ENCODE measurements at regions not wholly inside any gene's neighbourhood (a gene's known extent, or its start where the extent isn't known, plus 50 kb on each side); places are given as distances from the start of the nearest gene placed in this dataset.

- DNase-seq (ENCODE audit: low read depth in 2 of 2): no peak
These were observed 523.2 kb upstream of the IGFBP3 start for GRCh38 chr7:46444256-46444655.

- no peak for DNase-seq (ENCODE audit: low read depth in 2 of 2)
These were observed 519.1 kb upstream of the IGFBP3 start for GRCh38 chr7:46440186-46440585.

- DNase-seq (ENCODE audit: low read depth in 2 of 2): no peak
These were observed 511.6 kb upstream of the IGFBP3 start for GRCh38 chr7:46432708-46433107.

- no peak for DNase-seq (ENCODE audit: low read depth in 2 of 2)
These were observed 507.2 kb upstream of the IGFBP3 start for GRCh38 chr7:46428295-46428694.

GRCh38 chr7:46424934-46425333, 503.9 kb upstream of the IGFBP3 start:
- DNase-seq (ENCODE audit: low read depth in 2 of 2): no peak

GRCh38 chr7:46421441-46422230, 500.6 kb upstream of the IGFBP3 start:
- no peak for DNase-seq (ENCODE audit: low read depth in 2 of 2)

GRCh38 chr7:46414946-46415345, 493.9 kb upstream of the IGFBP3 start:
- DNase-seq (ENCODE audit: low read depth in 2 of 2): no peak

- DNase-seq (ENCODE audit: low read depth in 2 of 2): no peak
These were observed 490.2 kb upstream of the IGFBP3 start for GRCh38 chr7:46411236-46411635.

GRCh38 chr7:46407125-46407524, 486.1 kb upstream of the IGFBP3 start:
- no peak for DNase-seq (ENCODE audit: low read depth in 2 of 2)

- no peak for DNase-seq (ENCODE audit: low read depth in 2 of 2)
These were observed 476.5 kb upstream of the IGFBP3 start for GRCh38 chr7:46397591-46397990.

GRCh38 chr7:46396481-46396880, 475.4 kb upstream of the IGFBP3 start:
- DNase-seq (ENCODE audit: low read depth in 2 of 2): no peak

GRCh38 chr7:46393142-46393541, 472.1 kb upstream of the IGFBP3 start:
- DNase-seq (ENCODE audit: low read depth in 2 of 2): no peak

- no peak for DNase-seq (ENCODE audit: low read depth in 2 of 2)
These were observed 470.4 kb upstream of the IGFBP3 start for GRCh38 chr7:46391231-46392201.

- no peak for DNase-seq (ENCODE audit: low read depth in 2 of 2)
These were observed 469.0 kb upstream of the IGFBP3 start for GRCh38 chr7:46390042-46390441.

- DNase-seq (ENCODE audit: low read depth in 2 of 2): no peak
These were observed 468.1 kb upstream of the IGFBP3 start for GRCh38 chr7:46389146-46389545.

GRCh38 chr7:46387646-46388045, 466.6 kb upstream of the IGFBP3 start:
- no peak for DNase-seq (ENCODE audit: low read depth in 2 of 2)

- DNase-seq (ENCODE audit: low read depth in 2 of 2): no peak
These were observed 465.6 kb upstream of the IGFBP3 start for GRCh38 chr7:46386428-46387399.

- DNase-seq (ENCODE audit: low read depth in 2 of 2): no peak
These were observed 464.7 kb upstream of the IGFBP3 start for GRCh38 chr7:46385662-46386309.

- no peak for DNase-seq (ENCODE audit: low read depth in 2 of 2)
These were observed 462.5 kb upstream of the IGFBP3 start for GRCh38 chr7:46383605-46384004.

- DNase-seq (ENCODE audit: low read depth in 2 of 2): no peak
These were observed 449.0 kb upstream of the IGFBP3 start for GRCh38 chr7:46369933-46370654.
